Hepatocyte (in vitro differentiated cells): ENCODE measurements at regions not wholly inside any gene's neighbourhood (a gene's known extent, or its start where the extent isn't known, plus 50 kb on each side); places are given as distances from the start of the nearest gene placed in this dataset.

Experiments
- DNase-seq: peaks from one replicate; pipeline ENCODE4 v3.0.0-alpha.2; 2016; ENCODE audit warnings: low spot score
- H2AFZ ChIP-seq: fragments of 200-600 bp; sonication (generic); 2 replicates; pipeline ENCODE4 v1.6.0; 2016; ENCODE audit warnings: antibody characterized with exemption, mild to moderate bottlenecking
- H3K27ac ChIP-seq: fragments of 200-600 bp; sonication (generic); 2 replicates; pipeline ENCODE4 v1.5.1; 2016; ENCODE audit warnings: mild to moderate bottlenecking
- H3K27me3 ChIP-seq: fragments of 200-600 bp; sonication (generic); 2 replicates; pipeline ENCODE4 v1.6.1; 2016
- H3K36me3 ChIP-seq: fragments of 200-600 bp; sonication (generic); replicated peaks from 2 replicates; pipeline ENCODE4 v1.5.1; 2016; ENCODE audit warnings: low read depth; ENCODE audit not compliant: insufficient read depth
- H3K4me1 ChIP-seq: fragments of 200-600 bp; sonication (generic); 2 replicates; pipeline ENCODE4 v1.5.1; 2016; ENCODE audit warnings: mild to moderate bottlenecking, moderate library complexity; ENCODE audit not compliant: insufficient read depth
- H3K4me2 ChIP-seq: fragments of 200-600 bp; sonication (generic); 2 replicates; pipeline ENCODE4 v1.6.0; 2016
- H3K4me3 ChIP-seq: fragments of 200-600 bp; sonication (generic); 2 replicates; pipeline ENCODE4 v1.5.1; 2016; ENCODE audit warnings: mild to moderate bottlenecking
- H3K79me2 ChIP-seq: fragments of 200-600 bp; sonication (generic); 2 replicates; pipeline ENCODE4 v1.6.0; 2017; ENCODE audit warnings: mild to moderate bottlenecking
- H3K9me2 ChIP-seq: fragments of 200-600 bp; sonication (generic); replicated peaks from 2 replicates; pipeline ENCODE4 v1.6.0; 2017; ENCODE audit warnings: mild to moderate bottlenecking; ENCODE audit not compliant: insufficient read depth
- H3K9me3 ChIP-seq: fragments of 200-600 bp; sonication (generic); 2 replicates; pipeline ENCODE4 v1.5.1; 2016; ENCODE audit warnings: low read depth, mild to moderate bottlenecking
- H4K20me1 ChIP-seq: fragments of 200-600 bp; sonication (generic); 2 replicates; pipeline ENCODE4 v1.6.0; 2016; ENCODE audit warnings: mild to moderate bottlenecking; ENCODE audit not compliant: insufficient read depth, poor library complexity, severe bottlenecking
- EZH2 ChIP-seq: fragments of 200-600 bp; sonication (generic); IDR thresholded peaks from 2 replicates; pipeline ENCODE4 v1.6.1; 2016; ENCODE audit warnings: antibody characterized with exemption, mild to moderate bottlenecking, borderline replicate concordance
- EZH2phosphoT487 ChIP-seq: fragments of 200-600 bp; sonication (generic); IDR thresholded peaks from one replicate; pipeline ENCODE4 v1.6.1; 2018; ENCODE audit warnings: antibody characterized with exemption, mild to moderate bottlenecking, low read depth, moderate library complexity; ENCODE audit not compliant: unreplicated experiment, severe bottlenecking
- WGBS: methylation state at CpG from one replicate; pipeline ENCODE4 v1.1.6; 2016; ENCODE audit warnings: low lambda C conversion rate; ENCODE audit errors: missing lambda C conversion rate; 5-methylcytosine and 5-hydroxymethylcytosine counted together
- TF ChIP-seq, protein P1 (sequence below): fragments of 200-600 bp; sonication (generic); IDR thresholded peaks from 2 replicates; pipeline ENCODE4 v1.5.1; 2016; ENCODE audit warnings: antibody characterized with exemption, mild to moderate bottlenecking; ENCODE audit not compliant: poor library complexity

- peak; percentile 6 for DNase-seq
- no peaks in the 10 kb centered on the region for H3K27me3 ChIP-seq
- no peak overlapping the region for H3K4me2 ChIP-seq
- H3K4me1 ChIP-seq: peaks cover 13% of the 10 kb centered on the region
- H3K4me3 ChIP-seq: no peak overlapping the region
- no peak overlapping the region for H3K27ac ChIP-seq
- no peaks in the 10 kb centered on the region for H3K9me3 ChIP-seq
- H3K79me2 ChIP-seq: no peaks in the 10 kb centered on the region
- H2AFZ ChIP-seq: no peak overlapping the region
- 93% methylated on average over 6 of the region's 6 CpGs for WGBS
- no peaks in the 10 kb centered on the region for H3K36me3 ChIP-seq
- no peak for TF ChIP-seq EZH2phosphoT487
- TF ChIP-seq, protein P1, sequence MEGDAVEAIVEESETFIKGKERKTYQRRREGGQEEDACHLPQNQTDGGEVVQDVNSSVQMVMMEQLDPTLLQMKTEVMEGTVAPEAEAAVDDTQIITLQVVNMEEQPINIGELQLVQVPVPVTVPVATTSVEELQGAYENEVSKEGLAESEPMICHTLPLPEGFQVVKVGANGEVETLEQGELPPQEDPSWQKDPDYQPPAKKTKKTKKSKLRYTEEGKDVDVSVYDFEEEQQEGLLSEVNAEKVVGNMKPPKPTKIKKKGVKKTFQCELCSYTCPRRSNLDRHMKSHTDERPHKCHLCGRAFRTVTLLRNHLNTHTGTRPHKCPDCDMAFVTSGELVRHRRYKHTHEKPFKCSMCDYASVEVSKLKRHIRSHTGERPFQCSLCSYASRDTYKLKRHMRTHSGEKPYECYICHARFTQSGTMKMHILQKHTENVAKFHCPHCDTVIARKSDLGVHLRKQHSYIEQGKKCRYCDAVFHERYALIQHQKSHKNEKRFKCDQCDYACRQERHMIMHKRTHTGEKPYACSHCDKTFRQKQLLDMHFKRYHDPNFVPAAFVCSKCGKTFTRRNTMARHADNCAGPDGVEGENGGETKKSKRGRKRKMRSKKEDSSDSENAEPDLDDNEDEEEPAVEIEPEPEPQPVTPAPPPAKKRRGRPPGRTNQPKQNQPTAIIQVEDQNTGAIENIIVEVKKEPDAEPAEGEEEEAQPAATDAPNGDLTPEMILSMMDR: no peak
- TF ChIP-seq EZH2: no peak
- H3K9me2 ChIP-seq: no peaks in the 10 kb centered on the region
- no peaks in the 10 kb centered on the region for H4K20me1 ChIP-seq
Measured at GRCh38 chr5:39622281-39622680, 197.5 kb upstream of the DAB2 start.

- H3K27me3 ChIP-seq: no peaks in the 10 kb centered on the region
- H4K20me1 ChIP-seq: no peaks in the 10 kb centered on the region
- WGBS: 76% methylated on average over 4 of the region's 4 CpGs
- TF ChIP-seq EZH2phosphoT487 (no peak), EZH2 (no peak)
- TF ChIP-seq, protein P1: no peak
- peak; percentile 18 for DNase-seq
- no peak overlapping the region for H3K4me3 ChIP-seq
- H3K9me3 ChIP-seq: no peaks in the 10 kb centered on the region
- peaks cover 4% of the 10 kb centered on the region for H3K4me1 ChIP-seq
- no peaks in the 10 kb centered on the region for H3K9me2 ChIP-seq
- peak overlapping the region; percentile 58 for H3K27ac ChIP-seq
- no peak overlapping the region for H3K4me2 ChIP-seq
- H3K36me3 ChIP-seq: no peaks in the 10 kb centered on the region
- no peaks in the 10 kb centered on the region for H3K79me2 ChIP-seq
- no peak overlapping the region for H2AFZ ChIP-seq
Measured at GRCh38 chr5:39619168-39619818, 194.5 kb upstream of the DAB2 start.

DNA sequence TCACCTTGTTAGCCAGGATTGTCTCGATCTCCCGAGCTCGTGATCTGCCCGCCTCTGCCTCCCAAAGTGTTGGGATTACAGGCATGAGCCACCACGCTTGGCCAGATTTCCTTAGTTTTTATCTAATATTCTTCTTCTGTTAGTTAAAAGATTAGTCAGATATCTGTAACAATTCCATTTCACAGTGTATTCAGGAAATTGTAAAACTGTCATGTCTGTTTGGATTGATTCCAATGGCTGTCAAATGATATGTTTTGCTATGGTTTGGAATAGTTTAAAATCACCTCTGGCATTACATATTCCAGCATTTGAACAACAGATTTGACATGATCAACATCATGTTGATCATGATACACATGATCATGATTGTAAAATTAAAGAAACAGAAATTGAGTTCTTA lies 193.6 kb upstream of the DAB2 start:
- TF ChIP-seq, protein P1: no peak
- TF ChIP-seq EZH2 (no peak), EZH2phosphoT487 (no peak)
- Histone ChIP-seq H3K36me3 (no peaks in the 10 kb centered on the region), H3K27me3 (no peaks in the 10 kb centered on the region), H3K4me1 (peaks cover 4% of the 10 kb centered on the region), H2AFZ (no peak overlapping the region), H3K79me2 (no peaks in the 10 kb centered on the region), H3K9me3 (no peaks in the 10 kb centered on the region), H3K9me2 (no peaks in the 10 kb centered on the region), H3K27ac (peak overlapping the region; percentile 58), H4K20me1 (no peaks in the 10 kb centered on the region), H3K4me2 (no peak overlapping the region), H3K4me3 (no peak overlapping the region)
- DNase-seq: no peak
- WGBS: 74% methylated on average over 5 of the region's 5 CpGs
